Lower leg skin (tissue), 4 donors: ENCODE measurements at regions not wholly inside any gene's neighbourhood (a gene's known extent, or its start where the extent isn't known, plus 50 kb on each side); places are given as distances from the start of the nearest gene placed in this dataset.

Experiments used
- DNase-seq, 2 donors: peaks; one replicate each; pipeline ENCODE4 v3.0.0-alpha.2; 2019; ENCODE audit warnings: low spot score in 2 of 2
- H3K4me3 ChIP-seq: fragments of 200-600 bp; sonication (generic); 2 replicates; pipeline ENCODE4 v1.5.1; 2017; ENCODE audit warnings: mild to moderate bottlenecking, low read depth; ENCODE audit not compliant: poor library complexity, severe bottlenecking
- CTCF ChIP-seq, 3 donors: fragments of 450-650 bp; IDR thresholded peaks; one replicate each; pipeline ENCODE4 v1.5.1; 2016; ENCODE audit warnings: antibody characterized with exemption in 3 of 3, mild to moderate bottlenecking in 3 of 3, moderate library complexity in 2 of 3
- POLR2A ChIP-seq, 2 donors: fragments of 450-650 bp; IDR thresholded peaks; one replicate each; pipeline ENCODE4 v1.6.1; 2016 to 2017; ENCODE audit warnings: antibody characterized with exemption in 2 of 2, mild to moderate bottlenecking in 1 of 2, moderate library complexity in 1 of 2
- WGBS, 2 donors: methylation state at CpG; one replicate each; pipeline ENCODE4 v1.1.5; 2018; 5-methylcytosine and 5-hydroxymethylcytosine counted together
- intact Hi-C: fragments of 100-400 bp; cut with DNase I; formaldehyde crosslinking; loops from one replicate; pipeline ENCODE4 v1.15.0; 2023; ENCODE audit warnings: low total_unique reads

- 51 to 59% methylated on average over 4 of the region's 4 CpGs for WGBS, 2 donors
- no peak for DNase-seq
- no peak overlapping the region for H3K4me3 ChIP-seq
- intact Hi-C loops = no loop called here
- TF ChIP-seq CTCF (IDR thresholded peaks at IDR 0.05) (no peak), POLR2A (IDR thresholded peaks at IDR 0.05) (no peak)
Observed at GRCh38 chr3:127059072-127059471, 76.2 kb downstream of the PLXNA1 start.

- WGBS, 2 donors = 69 to 70% methylated on average over 6 of the region's 6 CpGs
- DNase-seq = no peak
- intact Hi-C loops = no loop called here
- TF ChIP-seq POLR2A (IDR thresholded peaks at IDR 0.05) (no peak), CTCF (IDR thresholded peaks at IDR 0.05) (no peak)
- H3K4me3 ChIP-seq = no peak overlapping the region
Observed at GRCh38 chr3:127061641-127062040, 78.7 kb downstream of the PLXNA1 start.

- no peak overlapping the region for H3K4me3 ChIP-seq
- TF ChIP-seq POLR2A (IDR thresholded peaks at IDR 0.05) (no peak), CTCF (IDR thresholded peaks at IDR 0.05) (no peak)
- intact Hi-C loops = no loop called here
- no peak for DNase-seq
- 91 to 95% methylated on average over 13 of the region's 13 CpGs for WGBS, 2 donors
Observed at GRCh38 chr3:127062926-127063325, 80.0 kb downstream of the PLXNA1 start.

- H3K4me3 ChIP-seq = no peak overlapping the region
- DNase-seq = no peak
- TF ChIP-seq CTCF (IDR thresholded peaks at IDR 0.05) = no peak
- 86 to 91% methylated on average over 4 of the region's 4 CpGs for WGBS, 2 donors
- intact Hi-C loops = no loop called here
Observed at GRCh38 chr3:127063916-127064315, 81.0 kb downstream of the PLXNA1 start.

DNA sequence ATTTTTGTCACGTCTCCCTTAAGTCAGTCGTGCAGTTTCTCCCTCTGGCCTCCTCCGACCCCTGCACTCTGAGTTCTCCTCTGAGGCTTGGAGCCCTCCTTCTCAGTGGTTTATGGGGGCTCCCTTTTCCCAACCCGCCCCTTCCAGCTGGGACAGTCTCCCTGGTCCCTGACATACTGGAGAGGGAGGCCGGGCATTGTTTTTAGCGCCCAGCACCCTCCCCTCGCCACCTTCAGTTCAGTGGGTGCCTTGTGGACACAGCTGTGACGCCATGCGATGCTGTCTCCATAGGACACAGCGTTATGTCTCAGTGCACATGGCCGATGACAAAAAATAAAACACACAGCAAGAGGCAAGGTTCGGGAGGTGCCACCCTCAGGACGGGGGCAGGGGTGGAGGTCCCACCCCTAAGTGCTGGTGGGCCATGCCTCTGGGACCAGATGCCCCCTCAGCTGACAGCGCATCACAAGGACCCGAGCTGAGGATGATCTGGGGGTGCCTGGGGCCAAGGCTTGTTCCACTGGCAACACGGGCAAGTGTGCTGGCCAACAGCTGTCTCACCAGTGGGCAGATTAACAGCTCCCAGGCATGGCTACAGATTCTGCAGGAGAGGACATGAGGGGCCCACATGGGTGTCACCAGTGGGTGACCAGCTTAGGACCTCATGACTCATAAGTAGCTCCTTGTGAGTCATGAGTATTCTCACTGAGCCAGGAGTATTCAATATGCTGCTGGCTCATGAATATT is 81.6 kb downstream of the PLXNA1 start:
- H3K4me3 ChIP-seq = no peak overlapping the region
- no peak for DNase-seq
- WGBS, 2 donors = 76 to 88% methylated on average over 15 to 16 of the region's 16 CpGs
- TF ChIP-seq POLR2A (IDR thresholded peaks at IDR 0.05) (no peak), CTCF (IDR thresholded peaks at IDR 0.05) (no peak)
- intact Hi-C loops = no loop called here

GRCh38 chr3:127065138-127065427 is 82.2 kb downstream of the PLXNA1 start:
- no peak for DNase-seq
- H3K4me3 ChIP-seq = no peak overlapping the region
- intact Hi-C loops = no loop called here
- no peak for TF ChIP-seq CTCF (IDR thresholded peaks at IDR 0.05)
- no peak for TF ChIP-seq POLR2A (IDR thresholded peaks at IDR 0.05)
- 65 to 69% methylated on average over 5 of the region's 5 CpGs for WGBS, 2 donors
